ENCODE measurements at regions not wholly inside any gene's neighbourhood (a gene's known extent, or its start where the extent isn't known, plus 50 kb on each side); places are given as distances from the start of the nearest gene placed in this dataset.

DNA sequence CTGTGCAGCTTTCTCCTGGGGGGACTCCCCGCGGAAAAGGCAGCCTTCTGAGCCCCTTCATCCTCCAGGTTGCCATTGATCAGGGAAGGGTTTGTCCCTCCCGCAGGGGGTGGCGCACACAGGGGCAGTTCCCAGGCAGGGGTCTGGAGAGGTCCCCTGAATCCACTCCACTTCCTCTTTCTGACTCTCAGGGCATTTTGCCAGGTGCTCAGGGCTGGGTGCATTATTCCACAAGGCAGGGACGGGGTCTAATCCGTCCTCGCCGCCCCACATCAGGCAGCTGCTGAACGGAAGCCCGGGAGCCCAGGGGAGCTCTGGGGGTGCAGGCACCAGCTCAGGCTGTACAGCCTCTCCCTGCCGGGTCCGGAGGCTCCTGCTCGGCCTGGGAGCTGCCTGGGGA, 180.9 kb downstream of the TTLL2 start:
- Histone ChIP-seq H3K4me1 (ENCODE audit: control insufficient read depth, insufficient read depth, low read length, poor library complexity, severe bottlenecking) (no peaks in the 10 kb centered on the region), H3K27ac (ENCODE audit: low read depth, low read length, severe bottlenecking) (no peak overlapping the region), H3K9me3 (ENCODE audit: control insufficient read depth, low read length) (no peaks in the 10 kb centered on the region), H3K4me3 (ENCODE audit: extremely low read depth, insufficient read depth, low read length, poor library complexity, severe bottlenecking) (no peak overlapping the region), H3K36me3 (ENCODE audit: control insufficient read depth, insufficient read depth, low read length) (no peaks in the 10 kb centered on the region)
- 87 to 94% methylated on average over 11 to 13 of the region's 13 CpGs for WGBS, 2 experiments (ENCODE audit: insufficient coverage in 2 of 2)

DNA sequence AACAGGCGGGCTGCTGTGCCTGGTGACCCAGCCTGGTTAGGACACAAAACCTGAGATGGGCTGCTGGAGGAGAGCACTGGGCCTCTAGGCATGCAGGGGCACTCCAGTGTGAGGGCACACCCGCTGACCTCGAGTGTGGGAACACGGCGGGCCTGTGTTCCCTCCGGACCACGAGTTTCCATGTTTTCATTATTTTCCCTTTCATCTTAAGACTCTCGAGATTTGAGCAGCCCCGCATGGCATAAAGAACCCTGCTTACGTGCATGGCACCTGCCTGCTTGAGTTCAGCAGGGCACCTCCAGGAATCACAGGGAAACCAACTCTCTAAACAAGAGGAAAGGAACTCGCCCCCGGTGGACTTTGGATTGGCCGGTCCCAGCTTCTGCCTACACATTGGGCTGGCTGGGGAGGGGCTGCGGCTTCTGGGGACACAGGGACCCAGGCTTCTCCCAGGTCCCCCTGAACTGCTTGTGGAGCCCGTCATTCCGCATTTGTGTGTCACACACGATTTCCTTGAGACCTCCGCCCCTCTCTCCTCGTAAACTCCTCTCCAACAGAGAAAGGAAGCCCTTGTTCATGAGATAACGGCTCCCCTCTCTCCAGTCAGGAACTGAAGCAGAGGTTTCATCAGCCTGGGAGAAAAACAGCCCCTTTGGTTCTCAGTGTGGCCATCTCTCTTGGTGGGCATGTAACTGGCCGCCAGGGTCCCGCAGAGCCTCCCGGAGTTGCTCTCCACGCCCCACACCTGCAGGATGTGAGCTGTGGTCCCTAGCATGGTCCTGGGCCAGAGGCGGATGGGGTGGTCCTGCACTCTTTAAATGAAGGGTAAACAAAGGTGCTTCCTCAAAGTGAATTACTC, 181.8 kb downstream of the TTLL2 start:
- Histone ChIP-seq H3K27ac (ENCODE audit: low read depth, low read length, severe bottlenecking) (peak overlapping the region; percentile 16), H3K36me3 (ENCODE audit: control insufficient read depth, insufficient read depth, low read length) (no peaks in the 10 kb centered on the region), H3K9me3 (ENCODE audit: control insufficient read depth, low read length) (no peaks in the 10 kb centered on the region), H3K4me1 (ENCODE audit: control insufficient read depth, insufficient read depth, low read length, poor library complexity, severe bottlenecking) (no peaks in the 10 kb centered on the region), H3K4me3 (ENCODE audit: extremely low read depth, insufficient read depth, low read length, poor library complexity, severe bottlenecking) (no peak overlapping the region)
- 84 to 88% methylated on average over 20 to 25 of the region's 25 CpGs for WGBS, 2 experiments (ENCODE audit: insufficient coverage in 2 of 2)

DNA sequence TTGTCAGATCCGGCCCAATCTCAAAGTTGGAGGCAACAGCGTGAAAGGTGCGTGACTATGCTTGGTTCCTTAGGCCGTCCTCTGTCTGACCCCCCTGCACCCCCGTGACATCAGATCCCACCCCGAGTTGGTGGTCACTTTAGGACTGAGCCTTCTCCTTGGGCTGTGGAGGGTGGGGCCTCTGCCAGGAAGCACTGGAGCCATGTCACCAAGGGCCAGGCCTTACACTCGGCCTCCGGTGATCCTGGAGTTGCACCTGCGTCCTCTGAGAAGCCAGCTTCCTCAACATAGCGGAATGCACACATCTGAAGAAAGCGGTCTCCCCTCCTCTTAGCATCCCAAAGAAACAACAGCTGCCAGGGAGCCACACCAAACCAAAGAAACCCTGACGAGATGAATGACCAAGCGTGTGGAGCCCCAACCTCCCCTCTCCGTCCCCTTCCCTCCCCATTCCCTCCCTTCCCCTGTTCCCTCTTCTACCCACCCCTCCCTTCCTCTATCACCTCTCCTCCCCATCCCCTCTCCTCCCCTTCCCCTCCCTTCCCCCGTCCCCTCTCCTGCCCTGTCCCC, 182.6 kb downstream of the TTLL2 start:
- 93 to 96% methylated on average over 11 to 13 of the region's 15 CpGs for WGBS, 2 experiments (ENCODE audit: insufficient coverage in 2 of 2)
- no peaks in the 10 kb centered on the region for H3K4me1 ChIP-seq (ENCODE audit: control insufficient read depth, insufficient read depth, low read length, poor library complexity, severe bottlenecking)
- H3K27ac ChIP-seq (ENCODE audit: low read depth, low read length, severe bottlenecking): no peak overlapping the region
- H3K36me3 ChIP-seq (ENCODE audit: control insufficient read depth, insufficient read depth, low read length): no peaks in the 10 kb centered on the region
- no peaks in the 10 kb centered on the region for H3K9me3 ChIP-seq (ENCODE audit: control insufficient read depth, low read length)
- no peak overlapping the region for H3K4me3 ChIP-seq (ENCODE audit: extremely low read depth, insufficient read depth, low read length, poor library complexity, severe bottlenecking)

DNA sequence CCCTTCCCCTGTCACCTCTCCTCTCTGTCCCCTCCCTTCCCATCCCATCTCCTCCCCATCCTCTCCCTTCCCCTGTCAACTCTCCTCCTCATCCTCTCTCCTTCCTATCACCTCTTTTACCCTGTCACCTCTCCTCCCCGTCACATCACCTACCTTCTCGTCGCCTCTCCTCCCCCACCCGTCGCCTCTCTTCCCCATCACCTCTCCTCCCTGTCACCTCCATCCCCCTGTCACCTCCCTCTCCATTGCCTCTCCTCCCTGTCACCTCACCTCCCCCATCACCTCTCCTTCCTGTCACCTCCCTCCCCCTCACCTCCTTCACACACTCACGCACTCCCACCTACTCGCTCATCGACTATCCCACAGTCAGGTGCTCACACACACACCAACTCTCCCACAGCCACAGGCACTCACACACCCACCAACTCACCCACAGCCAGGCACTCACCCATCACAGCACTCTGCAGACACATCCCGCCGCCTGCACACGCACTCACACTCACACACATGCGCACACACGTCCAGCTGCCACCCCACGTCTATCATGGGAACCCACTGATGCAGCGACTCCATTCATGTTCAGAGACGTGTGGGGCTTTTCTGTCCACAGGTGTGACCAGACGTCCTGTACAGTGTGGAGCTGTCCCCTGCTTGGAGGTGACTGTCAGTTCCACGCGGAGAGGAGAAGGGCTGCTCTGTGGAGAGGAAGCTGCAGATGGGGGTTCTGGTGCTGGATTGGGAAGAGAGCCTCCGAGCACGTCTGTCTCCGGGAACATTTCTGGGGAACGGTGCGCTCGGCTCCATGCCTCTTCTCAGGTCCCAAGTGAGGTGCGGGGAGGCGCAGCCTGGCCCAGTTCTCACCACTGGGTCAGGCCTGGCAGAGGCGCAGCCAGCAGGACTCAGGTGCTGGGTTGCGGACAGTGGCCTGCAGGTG, 184.3 kb downstream of the TTLL2 start:
- Histone ChIP-seq H3K4me1 (ENCODE audit: control insufficient read depth, insufficient read depth, low read length, poor library complexity, severe bottlenecking) (no peaks in the 10 kb centered on the region), H3K4me3 (ENCODE audit: extremely low read depth, insufficient read depth, low read length, poor library complexity, severe bottlenecking) (no peak overlapping the region), H3K27ac (ENCODE audit: low read depth, low read length, severe bottlenecking) (no peak overlapping the region), H3K36me3 (ENCODE audit: control insufficient read depth, insufficient read depth, low read length) (no peaks in the 10 kb centered on the region), H3K9me3 (ENCODE audit: control insufficient read depth, low read length) (no peaks in the 10 kb centered on the region)
- 92% methylated on average over 22 to 27 of the region's 29 CpGs for WGBS, 2 experiments (ENCODE audit: insufficient coverage in 2 of 2)

DNA sequence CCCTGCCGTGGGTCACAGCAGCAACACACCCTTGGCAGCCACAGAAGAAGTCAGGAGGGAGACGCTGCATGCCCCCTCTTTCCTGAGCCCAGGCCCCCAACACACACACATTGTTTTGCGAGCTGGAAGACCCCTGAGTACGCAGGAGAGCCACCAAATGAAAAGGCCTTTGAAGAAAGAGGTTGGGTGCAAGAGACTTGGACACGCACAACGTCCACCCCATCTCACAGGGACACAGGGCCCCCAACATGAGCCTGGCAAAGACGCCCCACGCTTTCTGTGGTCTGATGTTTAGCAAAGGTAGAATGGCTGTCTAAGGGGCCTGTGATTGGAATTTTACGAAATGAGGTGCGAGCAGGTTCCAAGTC, 185.0 kb downstream of the TTLL2 start:
- Histone ChIP-seq H3K27ac (ENCODE audit: low read depth, low read length, severe bottlenecking) (no peak overlapping the region), H3K9me3 (ENCODE audit: control insufficient read depth, low read length) (no peaks in the 10 kb centered on the region), H3K4me1 (ENCODE audit: control insufficient read depth, insufficient read depth, low read length, poor library complexity, severe bottlenecking) (no peaks in the 10 kb centered on the region), H3K4me3 (ENCODE audit: extremely low read depth, insufficient read depth, low read length, poor library complexity, severe bottlenecking) (no peak overlapping the region), H3K36me3 (ENCODE audit: control insufficient read depth, insufficient read depth, low read length) (no peaks in the 10 kb centered on the region)
- 96 to 97% methylated on average over 6 to 8 of the region's 10 CpGs for WGBS, 2 experiments (ENCODE audit: insufficient coverage in 2 of 2)

DNA sequence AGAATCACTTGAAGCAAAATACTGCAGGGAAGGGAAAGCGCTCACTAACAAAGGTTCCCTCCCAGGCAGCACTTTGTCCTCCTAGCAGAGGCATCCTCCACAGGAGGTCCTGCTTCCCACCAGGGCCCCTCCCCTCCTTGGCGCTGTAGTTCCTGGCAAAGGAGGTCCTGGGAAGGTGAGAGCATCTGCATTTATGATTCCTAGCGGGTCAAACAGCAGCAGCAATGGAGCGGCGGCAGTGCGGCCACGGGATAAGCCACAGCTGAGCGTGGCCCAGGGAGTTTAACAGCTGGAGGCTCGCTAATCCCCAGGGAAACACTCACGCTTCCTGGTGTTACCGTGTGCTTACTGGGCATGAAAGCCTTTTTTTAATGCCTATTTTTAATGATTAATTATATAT, 185.8 kb downstream of the TTLL2 start:
- H3K4me1 ChIP-seq (ENCODE audit: control insufficient read depth, insufficient read depth, low read length, poor library complexity, severe bottlenecking): no peaks in the 10 kb centered on the region
- H3K27ac ChIP-seq (ENCODE audit: low read depth, low read length, severe bottlenecking): no peak overlapping the region
- H3K36me3 ChIP-seq (ENCODE audit: control insufficient read depth, insufficient read depth, low read length): no peaks in the 10 kb centered on the region
- WGBS, 2 experiments (ENCODE audit: insufficient coverage in 2 of 2): 80 to 90% methylated on average over 7 to 9 of the region's 11 CpGs
- H3K9me3 ChIP-seq (ENCODE audit: control insufficient read depth, low read length): no peaks in the 10 kb centered on the region
- H3K4me3 ChIP-seq (ENCODE audit: extremely low read depth, insufficient read depth, low read length, poor library complexity, severe bottlenecking): no peak overlapping the region

DNA sequence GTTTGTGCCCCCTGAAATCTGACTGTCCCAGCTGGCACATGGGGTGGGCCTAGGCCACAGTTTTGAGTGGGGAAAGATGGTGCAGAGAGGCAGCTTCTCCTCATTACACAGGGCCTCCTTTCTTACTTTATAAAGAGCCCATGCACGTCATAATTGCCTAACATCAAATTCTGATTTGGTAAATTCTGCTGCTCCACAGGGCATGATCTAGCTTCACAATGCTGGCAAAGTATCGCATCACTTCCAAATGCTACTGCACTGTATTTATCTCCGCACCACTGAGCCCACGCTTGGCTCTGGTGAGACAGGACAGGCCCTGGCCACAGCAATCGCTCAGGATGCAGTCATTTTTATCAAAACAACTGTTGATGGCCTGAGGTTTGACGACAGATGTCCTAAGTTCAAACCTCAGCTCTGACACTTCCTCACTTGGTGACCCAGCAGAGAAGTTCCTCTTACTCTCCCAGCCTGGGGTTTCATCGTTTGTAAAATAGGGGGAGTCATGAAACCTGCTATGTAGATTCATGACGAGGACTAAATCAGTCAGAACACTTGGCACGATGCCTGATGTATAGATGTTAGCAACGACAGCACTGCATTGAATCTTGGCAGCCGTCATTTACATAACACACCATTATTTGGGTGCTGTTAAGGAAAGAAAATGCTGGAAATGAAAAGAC, 187.9 kb downstream of the TTLL2 start:
- WGBS, 2 experiments (ENCODE audit: insufficient coverage in 2 of 2): 89 to 93% methylated on average over 6 to 7 of the region's 11 CpGs
- Histone ChIP-seq H3K4me3 (ENCODE audit: extremely low read depth, insufficient read depth, low read length, poor library complexity, severe bottlenecking) (no peak overlapping the region), H3K4me1 (ENCODE audit: control insufficient read depth, insufficient read depth, low read length, poor library complexity, severe bottlenecking) (no peaks in the 10 kb centered on the region), H3K27ac (ENCODE audit: low read depth, low read length, severe bottlenecking) (no peak overlapping the region), H3K36me3 (ENCODE audit: control insufficient read depth, insufficient read depth, low read length) (no peaks in the 10 kb centered on the region), H3K9me3 (ENCODE audit: control insufficient read depth, low read length) (no peaks in the 10 kb centered on the region)

DNA sequence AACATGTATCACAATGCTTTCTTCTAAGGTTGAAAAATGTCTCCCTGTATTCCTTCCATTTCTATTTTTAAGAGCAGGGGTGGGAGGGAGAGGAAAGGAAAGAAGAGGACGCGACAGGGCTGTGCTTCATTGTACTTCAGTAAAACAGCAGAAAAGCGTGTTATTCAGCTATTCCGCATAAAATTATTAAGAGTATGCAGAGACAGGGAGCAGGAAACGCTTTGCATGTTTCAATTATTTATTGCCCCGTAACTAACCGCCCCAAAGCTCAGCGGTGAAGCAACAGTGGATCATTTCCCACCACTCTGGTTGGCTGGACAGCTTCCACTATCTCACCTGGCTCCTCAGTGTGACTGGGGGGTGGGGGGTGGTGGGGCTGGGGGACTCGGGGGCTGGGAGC, 188.9 kb downstream of the TTLL2 start:
- 97% methylated on average over 5 to 6 of the region's 9 CpGs for WGBS, 2 experiments (ENCODE audit: insufficient coverage in 2 of 2)

DNA sequence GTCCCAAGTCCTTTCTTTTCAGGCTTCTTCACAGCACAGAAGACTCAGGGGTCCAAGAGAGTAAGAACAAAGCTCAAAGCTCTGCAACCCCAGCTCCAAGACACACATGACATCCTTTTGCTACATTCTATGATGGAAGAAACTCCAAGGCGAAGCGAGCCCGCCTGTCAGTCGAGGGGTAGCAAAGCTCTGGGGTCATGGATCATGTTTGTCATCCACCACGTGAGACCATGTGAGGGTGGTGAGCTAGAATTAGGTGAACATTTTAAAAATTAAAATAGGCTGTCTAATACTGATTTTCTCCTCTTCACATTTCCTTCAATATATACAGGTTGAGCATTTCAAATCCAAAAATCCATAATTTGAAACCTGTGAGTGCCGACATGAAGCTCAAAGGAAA, 189.6 kb downstream of the TTLL2 start:
- Histone ChIP-seq H3K36me3 (ENCODE audit: control insufficient read depth, insufficient read depth, low read length) (no peaks in the 10 kb centered on the region), H3K4me3 (ENCODE audit: extremely low read depth, insufficient read depth, low read length, poor library complexity, severe bottlenecking) (no peak overlapping the region), H3K9me3 (ENCODE audit: control insufficient read depth, low read length) (no peaks in the 10 kb centered on the region), H3K27ac (ENCODE audit: low read depth, low read length, severe bottlenecking) (no peak overlapping the region), H3K4me1 (ENCODE audit: control insufficient read depth, insufficient read depth, low read length, poor library complexity, severe bottlenecking) (no peaks in the 10 kb centered on the region)
- WGBS, 2 experiments (ENCODE audit: insufficient coverage in 2 of 2): 93 to 100% methylated on average over 2 to 5 of the region's 6 CpGs

More for the DNA sequence above, 188.9 kb downstream of the TTLL2 start:
- Histone ChIP-seq H3K36me3 (ENCODE audit: control insufficient read depth, insufficient read depth, low read length) (no peaks in the 10 kb centered on the region), H3K4me3 (ENCODE audit: extremely low read depth, insufficient read depth, low read length, poor library complexity, severe bottlenecking) (no peak overlapping the region), H3K4me1 (ENCODE audit: control insufficient read depth, insufficient read depth, low read length, poor library complexity, severe bottlenecking) (no peaks in the 10 kb centered on the region), H3K9me3 (ENCODE audit: control insufficient read depth, low read length) (no peaks in the 10 kb centered on the region), H3K27ac (ENCODE audit: low read depth, low read length, severe bottlenecking) (no peak overlapping the region)

DNA sequence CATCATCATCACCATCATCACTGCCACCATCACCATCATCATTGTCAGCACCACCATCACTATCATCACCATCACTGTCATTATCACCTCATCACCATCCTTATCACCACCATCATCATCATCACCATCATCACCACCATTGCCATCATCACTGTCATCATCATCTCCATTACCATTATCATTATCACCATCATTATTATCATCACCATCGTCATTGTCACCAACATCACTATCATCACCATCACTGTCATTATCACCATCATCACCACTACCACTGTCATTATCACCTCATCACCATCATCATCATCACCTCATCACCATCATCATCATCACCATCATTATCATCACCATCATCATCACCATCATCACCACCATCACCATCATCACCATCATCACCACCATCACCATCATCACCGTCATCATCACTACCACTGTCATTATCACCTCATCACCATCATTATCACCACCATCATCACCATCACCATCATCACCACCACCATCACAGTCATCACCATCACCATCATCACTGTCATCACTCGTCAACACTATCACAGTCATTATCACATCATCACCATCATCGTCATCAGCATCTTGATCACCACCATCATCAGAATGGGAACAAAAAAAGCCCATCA, 191.1 kb downstream of the TTLL2 start:
- H3K27ac ChIP-seq (ENCODE audit: low read depth, low read length, severe bottlenecking): no peak overlapping the region
- WGBS, 2 experiments (ENCODE audit: insufficient coverage in 2 of 2): 40 to 46% methylated on average over 2 to 3 of the region's 4 CpGs
- no peaks in the 10 kb centered on the region for H3K9me3 ChIP-seq (ENCODE audit: control insufficient read depth, low read length)
- no peaks in the 10 kb centered on the region for H3K36me3 ChIP-seq (ENCODE audit: control insufficient read depth, insufficient read depth, low read length)
- H3K4me3 ChIP-seq (ENCODE audit: extremely low read depth, insufficient read depth, low read length, poor library complexity, severe bottlenecking): no peak overlapping the region
- no peaks in the 10 kb centered on the region for H3K4me1 ChIP-seq (ENCODE audit: control insufficient read depth, insufficient read depth, low read length, poor library complexity, severe bottlenecking)

Data from mesodermal cell (in vitro differentiated cells).